D721Med (cell line): ENCODE measurements at regions not wholly inside any gene's neighbourhood (a gene's known extent, or its start where the extent isn't known, plus 50 kb on each side); places are given as distances from the start of the nearest gene placed in this dataset.

ENCODE experiments used
- DNase-seq: peaks from one replicate; pipeline ENCODE4 v3.0.0; 2011; ENCODE audit warnings: low spot score; ENCODE audit not compliant: insufficient read length
- FAIRE-seq: peaks from 2 replicates; lab custom pipeline; 2011; peaks lifted over from hg19 to GRCh38; lab: Jason Lieb, UNC
- CTCF ChIP-seq: IDR thresholded peaks from 2 replicates; pipeline ENCODE4 v1.5.1; 2012; ENCODE audit warnings: mild to moderate bottlenecking, control low read depth; ENCODE audit not compliant: insufficient read depth; ENCODE audit errors: missing control alignments

- DNase-seq (no peak), FAIRE-seq (no peak)
- TF ChIP-seq CTCF, result no peak
Observed at GRCh38 chr15:67902579-67903009, 62.7 kb upstream of the RNU6-1 start.

DNA sequence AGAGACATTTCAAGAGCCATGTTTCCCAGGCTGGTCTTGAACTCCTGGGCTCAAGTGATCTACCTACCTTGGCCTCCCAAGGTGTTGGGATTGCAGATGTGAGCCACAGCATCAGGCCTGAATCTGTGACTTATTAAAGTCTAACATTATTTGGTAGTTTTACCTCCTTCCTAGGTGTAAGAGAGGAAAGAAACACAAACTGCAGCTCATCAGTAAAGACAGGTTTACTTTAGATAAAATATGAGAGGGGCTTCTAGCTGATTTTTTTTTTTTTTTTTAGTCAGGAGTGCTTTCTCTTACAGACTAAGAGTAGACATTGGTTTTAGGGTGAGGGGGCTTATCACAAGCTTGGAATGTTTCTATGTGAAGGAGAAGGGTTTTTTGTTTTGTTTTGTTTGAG lies 63.9 kb upstream of the RNU6-1 start:
- FAIRE-seq, result no peak
- DNase-seq, result no peak
- TF ChIP-seq CTCF, result no peak

DNA sequence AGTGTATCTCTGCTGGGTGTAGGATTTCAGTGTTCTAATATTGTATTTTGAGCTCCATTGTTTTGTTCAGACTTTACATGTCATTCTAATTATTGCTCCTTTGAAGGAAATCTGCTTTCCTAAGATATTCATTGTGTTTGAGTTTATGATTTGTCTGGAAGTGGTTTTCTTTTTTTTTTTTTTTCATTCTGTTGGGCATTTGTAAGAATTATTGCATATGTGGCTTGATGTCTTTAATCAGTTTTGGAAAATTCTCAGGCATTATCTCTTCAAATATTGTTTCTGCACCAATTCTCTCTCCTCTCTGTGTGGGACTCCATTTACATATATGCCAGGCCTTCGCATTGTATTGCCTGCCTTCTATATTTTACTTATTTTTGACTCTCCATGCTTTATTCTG lies 65.8 kb upstream of the RNU6-1 start:
- no peak for FAIRE-seq
- no peak for TF ChIP-seq CTCF
- DNase-seq, result no peak

GRCh38 chr15:67906382-67906781 lies 66.5 kb upstream of the RNU6-1 start:
- DNase-seq (no peak), FAIRE-seq (no peak)

GRCh38 chr15:67907184-67907723 lies 67.4 kb upstream of the RNU6-1 start:
- no peak for TF ChIP-seq CTCF
- DNase-seq (no peak), FAIRE-seq (no peak)

More at GRCh38 chr15:67906382-67906781, 66.5 kb upstream of the RNU6-1 start:
- peak; percentile 23 for TF ChIP-seq CTCF

DNA sequence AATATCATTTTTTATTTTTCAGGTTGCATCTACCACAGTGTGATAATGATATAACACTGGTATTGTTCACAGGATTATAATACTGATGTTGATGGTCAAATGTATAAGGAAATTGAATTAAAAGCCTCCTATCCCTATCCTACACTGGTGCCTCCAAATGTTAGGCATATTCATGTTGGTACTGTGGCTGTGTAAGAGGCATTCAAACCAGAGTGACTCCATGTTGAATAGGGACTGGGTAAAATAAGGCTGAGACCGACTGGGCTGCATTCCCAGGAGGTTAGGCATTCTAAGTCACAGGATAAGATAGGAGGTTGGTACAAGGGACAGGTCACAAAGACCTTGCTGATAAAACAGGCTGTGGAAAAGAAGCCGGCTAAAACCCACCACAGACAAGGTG lies 68.9 kb upstream of the RNU6-1 start:
- FAIRE-seq, result no peak
- TF ChIP-seq CTCF, result no peak
- DNase-seq, result no peak

GRCh38 chr15:67911727-67912126 lies 71.9 kb upstream of the RNU6-1 start:
- DNase-seq (no peak), FAIRE-seq (no peak)
- no peak for TF ChIP-seq CTCF
